ENCODE measurements at regions not wholly inside any gene's neighbourhood (a gene's known extent, or its start where the extent isn't known, plus 50 kb on each side); places are given as distances from the start of the nearest gene placed in this dataset.
"Not testable (repeated sequence)": the region's sequence is repeated elsewhere in the genome, so short reads cannot be mapped to it uniquely, and the experiment has no call there.

DNA sequence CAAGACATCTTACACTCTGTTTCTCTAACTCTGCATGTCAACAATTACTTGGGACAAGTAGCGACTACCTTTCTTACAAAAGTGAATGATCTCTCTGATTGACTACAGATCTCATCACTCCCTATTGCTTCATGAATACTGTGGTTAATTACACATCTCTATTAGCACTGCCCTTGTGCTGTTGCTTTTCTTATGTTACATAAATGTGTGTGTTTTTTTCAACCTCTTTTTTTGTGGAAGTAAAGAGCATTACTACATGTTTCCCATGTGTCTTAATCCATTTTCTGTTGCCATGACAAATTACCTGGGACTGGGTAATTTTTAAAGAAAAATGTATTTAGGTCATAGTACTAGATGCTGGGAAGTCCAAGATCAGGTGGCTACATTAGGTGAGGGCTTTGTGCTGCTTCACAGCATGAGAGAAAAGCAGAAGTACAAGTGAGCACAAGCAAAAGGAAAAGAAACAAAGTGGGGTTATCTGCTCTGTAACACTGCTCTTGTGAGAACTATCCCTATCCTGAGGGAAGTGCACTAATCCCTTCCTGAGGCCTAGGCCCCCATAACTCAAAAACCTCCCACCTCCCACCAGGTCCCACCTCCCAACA, 298.2 kb upstream of the SATB1 start:
- no peak for DNase-seq

DNA sequence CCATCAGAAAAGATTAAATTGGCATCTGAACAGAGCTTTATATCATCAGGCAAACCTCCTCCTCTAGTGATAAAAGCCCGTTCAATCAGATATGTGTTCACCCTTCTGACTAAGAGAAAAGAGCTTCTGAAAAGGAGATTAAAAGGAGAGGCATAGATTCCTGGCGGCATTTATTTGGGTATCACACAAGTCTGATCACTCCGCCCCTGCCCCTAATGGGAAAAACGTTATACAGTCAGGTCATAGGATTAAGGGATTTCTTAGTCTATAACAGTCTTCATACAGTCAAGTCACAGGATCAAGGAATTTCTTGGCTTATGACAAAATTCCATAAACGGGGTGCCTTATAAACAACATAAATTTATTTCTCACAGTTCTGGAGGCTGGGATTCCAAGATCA, 295.4 kb upstream of the SATB1 start:
- no peak for DNase-seq

DNA sequence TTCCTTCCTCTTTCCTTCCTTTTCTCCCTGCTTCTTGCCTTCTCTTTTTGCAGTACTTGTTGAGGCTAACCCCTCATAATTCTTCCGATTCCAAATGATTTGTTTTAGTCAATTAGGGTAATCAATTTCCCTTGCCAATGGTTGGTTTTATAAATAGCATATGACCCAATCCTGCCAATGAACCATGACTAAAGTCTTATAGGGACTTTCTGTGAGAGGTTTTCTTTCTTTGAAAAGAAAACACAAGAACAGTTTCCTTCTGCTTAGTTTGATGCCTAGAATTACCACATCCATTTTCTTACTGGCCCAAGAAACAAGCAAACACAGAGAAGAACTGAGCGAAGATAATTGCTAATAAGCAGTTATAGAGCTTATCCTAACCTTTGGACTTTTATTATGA, 292.5 kb upstream of the SATB1 start:
- no peak for DNase-seq

DNA sequence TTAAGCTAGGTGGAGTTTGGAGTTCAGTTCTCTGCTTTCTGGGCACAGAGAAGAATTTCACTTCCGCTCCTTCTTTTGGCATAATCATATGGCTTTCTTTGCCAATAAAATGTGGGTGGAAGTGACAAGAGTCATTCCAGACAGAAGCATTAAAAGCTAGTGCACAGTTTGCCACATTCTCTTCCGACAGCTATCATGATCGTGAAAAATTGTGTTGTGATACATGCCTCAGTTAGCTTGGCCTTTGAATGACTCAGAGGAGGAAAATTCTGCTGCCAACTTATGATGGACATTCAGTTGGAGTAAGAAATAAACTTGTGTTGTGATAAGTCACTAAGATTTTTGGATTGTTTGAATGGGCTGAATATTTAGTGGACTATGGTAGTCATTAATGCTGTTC, 291.7 kb upstream of the SATB1 start:
- no peak for DNase-seq

DNA sequence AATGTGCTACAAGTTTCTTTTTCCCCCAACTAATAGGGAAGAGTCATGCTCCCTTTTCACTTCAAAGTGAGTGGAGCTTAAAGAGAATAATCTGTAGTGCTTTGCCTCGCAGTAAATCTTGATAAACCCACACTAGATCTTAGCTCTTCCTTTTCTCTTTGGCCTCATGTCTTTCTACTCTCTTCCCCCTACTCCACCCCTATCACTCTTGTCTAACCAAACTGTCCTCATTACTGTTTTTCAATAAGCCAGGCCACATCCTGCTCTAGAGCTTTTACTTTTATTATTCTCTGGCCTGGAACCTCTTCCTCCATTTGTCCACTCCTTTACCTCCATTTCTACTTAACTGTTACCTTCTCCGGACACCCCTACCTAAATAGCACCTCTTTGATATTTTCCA, 291.0 kb upstream of the SATB1 start:
- no peak for DNase-seq

DNA sequence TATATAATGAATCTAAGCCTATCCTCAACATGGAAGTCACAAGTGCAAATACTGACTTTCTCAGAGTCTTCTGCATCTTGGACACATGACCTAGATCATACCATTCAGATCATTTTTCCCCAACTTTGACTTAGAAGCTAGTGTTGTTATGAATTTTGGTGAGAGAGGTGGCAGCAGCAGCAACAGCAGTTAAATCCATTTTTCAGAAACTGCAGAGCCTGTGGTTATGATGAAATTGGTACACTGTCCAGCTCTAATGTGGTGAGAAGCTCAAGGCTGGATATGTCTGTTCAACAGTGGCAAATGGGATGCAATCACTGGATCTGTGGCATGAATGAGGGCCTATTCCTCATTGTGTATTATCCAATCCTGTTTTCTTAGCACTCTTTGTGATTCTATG, 290.1 kb upstream of the SATB1 start:
- DNase-seq, result no peak

DNA sequence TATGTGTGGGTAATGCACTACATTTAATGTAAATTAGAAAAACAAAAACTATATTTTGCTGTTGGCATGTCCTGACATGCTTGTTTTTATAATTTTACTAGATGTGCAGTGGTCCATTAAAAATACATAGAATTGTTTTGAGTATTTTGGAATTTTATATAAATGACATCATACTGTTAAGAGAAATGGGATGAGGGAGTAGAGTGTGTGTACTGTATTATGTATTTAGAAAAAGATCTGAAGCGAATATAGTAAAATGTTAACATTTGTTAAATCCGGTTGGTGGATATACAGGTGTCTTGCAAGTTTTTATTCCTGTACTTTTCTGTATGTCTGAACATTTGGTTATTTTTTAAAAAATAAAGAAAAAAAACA, 288.4 kb upstream of the SATB1 start:
- DNase-seq, result no peak

DNA sequence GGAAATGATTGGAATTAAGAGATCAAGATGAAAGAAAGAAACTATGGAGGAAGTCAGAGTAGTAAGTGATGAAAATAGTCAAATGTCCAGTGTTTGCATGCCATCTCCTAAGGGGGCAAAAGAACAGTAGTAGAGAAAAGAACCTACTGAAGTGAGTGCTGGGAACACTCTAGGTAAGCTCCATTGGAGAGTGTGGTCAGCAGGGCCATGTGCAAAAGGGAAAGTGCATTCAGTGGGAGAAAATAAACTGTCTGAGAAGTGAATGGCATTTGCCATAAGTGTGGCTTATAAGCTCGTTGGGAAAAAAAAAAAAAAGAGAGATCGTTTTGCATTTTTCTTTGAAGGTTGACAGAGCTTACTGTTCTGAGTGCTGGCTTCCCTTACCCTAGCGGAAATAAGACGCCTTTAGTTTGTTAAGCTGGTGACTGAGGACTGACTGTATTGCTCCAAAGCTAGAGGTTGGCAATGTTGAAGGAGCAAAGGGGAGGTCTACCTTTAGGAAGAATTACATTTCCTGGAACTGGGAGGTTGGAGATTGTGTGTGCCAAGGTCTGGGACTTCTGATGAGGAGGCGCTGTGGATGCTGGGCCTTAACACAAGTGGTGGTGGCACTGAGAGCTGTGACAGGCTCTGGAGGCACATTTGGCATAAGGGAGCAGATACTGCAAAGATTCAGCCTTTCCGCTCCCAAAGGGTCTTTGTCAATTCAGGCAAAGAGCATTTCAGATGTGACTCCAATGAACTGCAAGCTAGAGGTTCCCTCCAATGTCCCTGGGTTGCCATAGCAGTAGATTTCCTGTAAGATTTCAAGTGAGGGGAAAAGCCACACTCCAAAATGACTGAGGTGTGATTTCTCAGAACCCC, 287.8 kb upstream of the SATB1 start:
- DNase-seq, result peak; percentile 37

DNA sequence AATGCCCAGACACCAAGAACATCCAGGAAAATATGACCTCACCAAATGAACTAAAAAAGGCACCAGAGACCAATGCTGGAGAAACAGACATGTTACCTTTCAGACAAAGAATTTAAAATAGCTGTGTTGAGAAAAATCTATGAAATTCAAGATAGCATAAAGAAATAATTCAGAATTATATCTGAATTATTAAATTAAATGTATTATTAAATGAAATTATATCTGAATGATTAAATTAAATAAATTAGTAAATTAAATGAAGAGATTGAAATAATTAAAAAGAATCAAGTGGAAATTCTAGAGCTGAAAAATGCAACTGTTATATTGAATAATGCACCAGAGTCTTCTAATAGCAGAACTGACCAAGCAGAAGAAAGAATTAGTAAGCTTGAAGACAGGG, 279.2 kb upstream of the SATB1 start:
- no peak for DNase-seq

DNA sequence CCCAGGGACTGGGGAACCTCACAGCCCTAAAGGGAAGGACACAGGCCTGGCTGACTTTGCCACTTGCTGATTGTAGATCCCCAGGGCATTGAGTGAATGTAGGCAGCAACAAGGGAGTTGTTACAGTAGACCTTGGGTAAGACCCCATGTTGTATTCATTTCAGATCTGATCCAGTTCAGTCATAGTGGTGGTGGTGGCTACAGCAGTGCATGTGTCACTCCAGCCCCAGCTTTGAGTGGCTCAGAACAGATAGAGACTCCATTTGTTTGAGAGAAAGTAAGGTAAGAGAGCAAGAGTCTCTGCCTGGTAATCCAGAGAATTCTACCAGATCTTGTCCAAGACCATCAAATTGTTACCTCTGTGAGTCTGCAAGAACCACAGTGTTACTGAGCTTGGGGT, 278.7 kb upstream of the SATB1 start:
- no peak for DNase-seq

DNA sequence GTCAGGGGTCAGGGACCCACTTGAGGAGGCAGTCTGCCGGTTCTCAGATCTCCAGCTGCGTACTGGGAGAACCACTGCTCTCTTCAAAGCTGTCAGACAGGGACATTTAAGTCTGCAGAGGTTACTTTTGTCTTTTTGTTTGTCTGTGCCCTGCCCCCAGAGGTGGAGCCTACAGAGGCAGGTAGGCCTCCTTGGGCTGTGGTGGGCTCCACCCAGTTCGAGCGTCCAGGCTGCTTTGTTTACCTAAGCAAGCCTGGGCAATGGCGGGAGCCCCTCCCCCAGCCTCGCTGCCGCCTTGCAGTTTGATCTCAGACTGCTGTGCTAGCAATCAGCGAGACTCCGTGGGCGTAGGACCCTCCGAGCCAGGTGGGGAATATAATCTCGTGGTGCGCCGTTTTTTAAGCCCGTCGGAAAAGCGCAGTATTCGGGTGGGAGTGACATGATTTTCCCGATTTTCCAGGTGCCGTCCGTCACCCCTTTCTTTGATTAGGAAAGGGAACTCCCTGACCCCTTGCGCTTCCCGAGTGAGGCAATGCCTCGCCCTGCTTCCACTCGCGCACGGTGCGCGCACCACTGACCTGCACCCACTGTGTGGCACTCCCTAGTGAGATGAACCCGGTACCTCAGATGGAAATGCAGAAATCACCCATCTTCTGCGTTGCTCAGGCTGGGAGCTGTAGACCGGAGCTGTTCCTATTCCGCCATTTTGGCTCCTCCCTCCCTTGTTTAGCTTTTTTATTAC, 268.6 kb upstream of the SATB1 start:
- not testable (repeated sequence) for DNase-seq

DNA sequence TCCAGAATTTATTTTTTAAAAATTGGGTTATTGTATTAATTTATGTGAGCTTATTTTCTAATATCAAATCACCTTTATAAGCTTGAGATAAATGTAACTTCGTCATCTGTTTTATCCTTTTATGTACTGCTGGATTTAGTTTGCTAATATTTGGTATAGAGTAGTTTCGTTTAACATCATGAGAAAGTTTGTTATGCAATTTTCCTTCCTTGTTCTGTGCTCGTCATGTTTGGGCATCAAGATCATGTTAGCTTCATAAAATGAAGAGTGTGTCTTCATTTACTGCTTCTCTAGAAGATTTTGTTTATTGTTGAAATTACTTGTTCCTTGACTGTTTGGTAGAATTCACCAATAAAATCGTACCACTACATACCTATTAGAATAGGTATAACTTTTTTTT, 262.1 kb upstream of the SATB1 start:
- DNase-seq, result no peak

DNA sequence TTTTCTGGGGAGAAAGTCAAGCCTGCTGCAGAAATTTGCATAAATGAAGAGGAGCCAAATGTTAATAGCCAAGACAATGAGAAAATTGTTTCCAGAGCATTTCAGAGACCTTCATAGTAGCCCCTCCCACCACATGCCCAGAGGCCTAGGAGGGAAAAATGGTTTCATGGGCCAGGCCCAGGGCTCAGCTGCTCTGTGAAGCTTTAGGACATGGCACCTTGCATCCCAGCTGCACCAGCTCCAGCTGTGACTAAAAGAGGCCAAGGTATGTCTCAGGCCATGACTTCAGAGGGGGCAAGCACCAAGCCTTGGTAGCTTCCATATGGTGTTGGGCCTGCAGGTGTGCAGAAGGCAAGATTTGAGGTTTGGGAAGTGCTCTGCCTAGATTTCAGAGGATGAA, 258.8 kb upstream of the SATB1 start:
- no peak for DNase-seq

DNA sequence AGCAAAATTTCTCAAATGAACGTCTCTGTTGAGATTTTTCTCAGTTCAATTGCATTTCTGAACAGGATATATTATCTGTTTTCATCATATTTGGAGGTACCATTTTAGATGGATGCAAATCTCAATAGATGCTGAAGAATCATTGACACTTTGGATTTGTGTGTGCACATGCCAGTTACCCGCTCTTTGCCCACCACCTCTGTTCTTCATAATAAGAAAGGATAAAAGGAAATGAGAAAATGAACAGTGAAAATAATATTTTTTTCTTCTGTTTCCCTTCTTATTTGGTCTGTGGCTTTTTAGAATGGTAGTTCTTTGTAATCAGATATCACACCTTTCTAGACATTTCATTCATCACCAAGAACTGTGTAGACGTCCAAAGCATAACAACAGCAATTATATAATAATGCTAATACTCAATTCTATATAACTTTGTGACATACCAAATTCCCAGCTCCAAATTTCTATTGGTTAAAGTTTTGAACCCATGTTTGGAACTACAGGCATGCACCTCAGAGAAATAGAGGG, 256.7 kb upstream of the SATB1 start:
- no peak for DNase-seq

DNA sequence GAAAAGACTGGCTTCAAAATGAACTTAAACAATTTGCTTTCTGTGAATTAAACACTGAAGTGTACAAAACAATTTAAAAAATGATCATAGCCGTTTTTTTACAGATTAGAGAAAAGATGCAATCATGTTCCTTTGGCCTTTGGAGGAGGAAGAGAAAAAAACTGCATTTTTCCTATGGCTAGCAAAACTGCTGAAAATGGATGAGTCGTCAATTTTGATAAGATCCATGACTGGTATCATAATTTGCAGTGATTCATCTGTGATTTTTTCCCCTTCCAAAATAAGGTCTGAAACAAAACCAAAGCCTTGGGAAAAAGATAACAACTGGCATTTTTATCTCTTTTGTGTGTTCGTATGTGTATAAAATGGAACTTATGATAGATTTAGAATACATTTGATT, 255.6 kb upstream of the SATB1 start:
- no peak for DNase-seq

DNA sequence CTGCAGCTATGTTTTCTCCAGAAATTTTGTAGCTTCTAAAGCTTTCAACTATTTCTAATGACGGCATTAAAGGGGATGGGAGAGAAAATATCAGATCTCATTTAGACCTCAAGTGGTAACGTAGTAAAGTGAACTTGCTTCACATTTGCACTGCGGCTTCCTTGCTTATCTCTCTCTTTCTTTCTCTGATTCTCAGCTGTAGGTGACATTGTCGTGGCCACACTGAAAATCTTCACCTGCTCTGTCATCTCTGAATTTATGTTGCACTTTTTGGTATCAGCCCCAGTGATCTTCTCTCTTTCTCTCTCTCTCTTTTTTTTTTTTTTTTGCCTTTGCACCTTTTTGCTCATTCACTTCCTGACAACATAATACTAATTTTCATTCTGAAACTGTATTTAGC, 254.1 kb upstream of the SATB1 start:
- DNase-seq, result no peak

DNA sequence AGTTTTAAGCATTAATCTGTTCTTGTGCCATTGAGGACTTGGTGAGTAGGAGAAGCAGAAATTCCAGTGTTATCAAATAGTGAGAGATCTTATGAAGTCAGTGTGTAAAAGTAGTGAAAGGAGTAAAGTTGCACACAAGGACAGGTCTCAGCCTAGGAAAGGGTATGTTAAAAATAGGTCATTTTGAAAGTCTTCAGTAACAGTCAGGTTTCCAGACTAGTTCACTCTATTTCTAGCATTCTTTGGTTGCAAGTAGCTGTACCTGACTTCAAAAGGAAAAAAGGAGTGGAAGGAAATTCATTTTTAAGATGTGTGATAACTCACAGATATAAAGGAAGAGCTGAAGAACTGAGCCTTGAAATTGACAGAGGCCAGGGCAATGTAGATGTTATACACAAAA, 250.1 kb upstream of the SATB1 start:
- DNase-seq, result no peak

DNA sequence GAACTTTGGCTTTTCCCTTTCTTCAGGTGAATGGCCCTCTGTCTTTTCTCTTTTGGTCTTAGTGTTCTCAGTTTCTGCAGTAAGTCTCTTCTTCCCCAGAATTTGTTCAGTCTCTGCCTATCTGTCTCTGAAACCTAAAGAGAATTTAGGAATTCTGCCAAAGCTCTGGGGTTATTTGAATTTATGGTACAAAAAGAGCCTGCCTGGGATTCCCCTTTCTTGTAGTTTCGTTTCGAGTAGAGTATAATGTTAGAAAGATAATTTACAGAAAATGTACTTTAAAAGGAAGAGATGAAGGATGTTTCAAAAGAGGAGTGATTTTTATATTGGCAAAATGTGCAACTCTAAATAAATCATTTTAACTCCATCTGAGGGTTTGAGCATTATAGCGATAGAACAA, 247.4 kb upstream of the SATB1 start:
- DNase-seq, result no peak

DNA sequence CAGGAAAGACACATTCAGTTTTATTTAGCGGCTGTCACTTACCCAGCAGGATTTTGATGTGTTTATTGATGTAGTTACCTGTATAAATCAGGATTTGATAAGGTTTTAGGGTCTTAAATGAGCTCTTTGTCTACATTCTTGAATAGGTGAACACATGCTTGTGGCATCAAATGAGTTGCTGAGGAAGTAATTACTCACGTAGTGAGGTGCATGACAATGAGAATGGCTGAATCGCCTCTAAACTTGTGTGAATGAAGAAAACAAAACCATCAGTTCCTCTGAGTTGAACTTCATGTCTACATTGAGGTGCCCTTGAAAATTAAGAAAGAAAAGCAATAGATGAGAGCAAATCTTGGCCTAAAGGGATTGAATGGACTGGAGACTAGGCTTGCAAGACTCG, 245.6 kb upstream of the SATB1 start:
- no peak for DNase-seq

DNA sequence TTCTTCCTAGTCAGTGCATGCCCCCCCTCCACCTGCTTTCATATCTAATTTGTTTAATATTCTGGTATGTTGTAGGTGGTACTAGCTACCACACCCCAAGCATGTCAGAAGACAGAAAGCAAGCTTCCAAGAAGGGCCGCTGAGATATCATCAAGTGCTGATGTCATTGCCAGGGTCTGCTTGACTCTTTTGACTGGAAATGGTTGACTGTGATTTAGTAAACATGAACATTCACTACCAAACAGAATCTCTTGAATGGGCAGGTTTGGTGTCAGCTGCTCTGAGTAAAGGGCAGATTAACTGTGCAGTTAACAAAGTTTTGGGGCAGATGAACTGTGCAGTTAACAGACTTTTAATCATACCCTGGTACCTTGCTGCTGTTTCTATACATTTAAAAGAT, 244.2 kb upstream of the SATB1 start:
- DNase-seq, result no peak

DNA sequence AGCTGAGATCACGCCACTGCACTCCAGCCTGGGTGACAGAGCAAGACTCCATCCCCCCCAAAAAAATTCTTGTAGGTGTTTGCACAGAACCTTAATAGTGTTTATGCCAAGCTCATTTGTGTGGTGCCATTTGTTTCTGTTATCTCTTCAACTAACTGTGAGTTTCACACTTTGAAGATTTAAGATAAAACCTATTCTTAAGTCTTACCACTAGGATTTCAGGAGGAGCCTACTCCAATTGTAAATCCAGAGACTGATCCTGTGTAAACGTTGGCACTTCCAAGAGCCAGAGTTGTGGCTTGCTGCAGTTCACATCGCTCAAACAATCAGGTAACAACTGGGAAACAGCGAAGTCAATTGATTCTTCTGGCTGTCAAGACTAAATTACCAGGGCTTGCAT, 242.4 kb upstream of the SATB1 start:
- DNase-seq, result no peak

DNA sequence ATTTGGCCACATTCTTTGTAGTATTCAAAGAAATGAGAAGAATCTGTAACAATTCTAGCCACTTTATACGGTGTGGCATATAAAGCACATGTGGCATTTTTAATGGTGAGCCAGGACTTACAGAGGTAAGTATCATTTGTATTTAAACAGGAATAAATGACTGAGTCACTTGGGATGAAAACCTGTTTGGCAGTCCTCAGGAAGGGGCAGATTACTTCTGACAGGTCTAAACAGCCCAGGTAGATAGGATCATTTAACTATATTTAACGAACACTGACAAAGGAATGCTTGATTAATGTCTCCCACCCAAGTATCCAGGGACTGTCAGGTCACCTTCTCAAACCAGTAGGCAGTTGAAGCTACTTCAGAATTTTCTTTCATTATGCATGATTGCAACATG, 241.5 kb upstream of the SATB1 start:
- no peak for DNase-seq

DNA sequence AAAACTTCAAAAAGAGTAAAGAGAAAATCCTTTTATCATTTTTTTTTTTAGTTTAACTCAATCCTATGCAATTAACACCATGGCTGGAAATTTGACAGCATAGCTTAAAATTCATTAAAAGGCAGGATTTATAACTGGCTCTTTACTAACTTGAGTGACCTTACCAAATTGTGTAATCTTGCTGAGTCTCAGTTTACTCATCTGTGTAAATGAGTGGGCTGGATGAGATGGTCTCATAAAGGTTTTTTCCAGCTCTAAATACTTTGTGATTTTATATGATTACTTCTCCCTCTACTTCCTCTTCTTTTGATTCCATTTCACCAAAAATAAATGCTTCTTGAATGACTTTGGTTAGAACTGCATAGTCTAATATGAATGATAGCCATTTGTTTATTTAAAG, 234.9 kb upstream of the SATB1 start:
- no peak for DNase-seq

All from activated CD4-positive, CD25-positive, alpha-beta regulatory T cell treated with anti-CD3 and anti-CD28 coated beads, Interleukin-2, amount 50 U/mL, for 72 hours (primary cell).